ENCODE measurements at regions not wholly inside any gene's neighbourhood (a gene's known extent, or its start where the extent isn't known, plus 50 kb on each side); places are given as distances from the start of the nearest gene placed in this dataset.
"Not testable (repeated sequence)": the region's sequence is repeated elsewhere in the genome, so short reads cannot be mapped to it uniquely, and the experiment has no call there.

- DNase-seq (ENCODE audit: low read depth in 2 of 2), result no peak
- no peak for TF ChIP-seq CTCF (IDR thresholded peaks at IDR 0.05; ENCODE audit: low read depth, low read length)
- H3K4me3 ChIP-seq (replicated peaks in 1 of 2; ENCODE audit: low read depth in 2 of 2, low read length in 2 of 2), result no peak overlapping the region
Observed at GRCh38 chr5:135155616-135156214, 121.7 kb upstream of the PITX1 start.

- H3K4me3 ChIP-seq (replicated peaks in 1 of 2; ENCODE audit: low read depth in 2 of 2, low read length in 2 of 2), result no peak overlapping the region
- TF ChIP-seq CTCF (IDR thresholded peaks at IDR 0.05; ENCODE audit: low read depth, low read length), result no peak
- no peak for DNase-seq (ENCODE audit: low read depth in 2 of 2)
Observed at GRCh38 chr5:135154961-135155360, 120.9 kb upstream of the PITX1 start.

DNA sequence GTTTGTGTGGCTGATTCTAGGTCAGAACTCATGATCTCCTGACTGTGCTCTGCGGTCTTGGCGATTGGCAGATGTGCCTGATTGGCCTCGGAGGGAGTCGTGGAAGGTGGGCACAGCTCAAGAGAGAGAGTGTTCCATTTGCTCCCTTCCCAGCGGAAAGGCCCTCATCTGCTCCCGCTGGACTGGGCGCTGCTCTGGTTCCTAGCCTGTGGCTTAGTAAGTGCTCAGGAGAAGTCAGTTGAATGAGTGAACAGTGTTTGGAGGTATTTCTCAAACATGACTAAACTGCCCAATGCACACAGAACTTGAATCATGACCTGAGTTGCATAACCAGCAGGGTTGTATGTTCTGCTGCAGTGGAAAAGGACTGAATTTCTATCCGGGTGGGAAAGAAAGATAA, 120.2 kb upstream of the PITX1 start:
- no peak for TF ChIP-seq CTCF (IDR thresholded peaks at IDR 0.05; ENCODE audit: low read depth, low read length)
- DNase-seq (ENCODE audit: low read depth in 2 of 2), result peak in 1 of 2 donors; percentile 36
- no peak overlapping the region for H3K4me3 ChIP-seq (replicated peaks in 1 of 2; ENCODE audit: low read depth in 2 of 2, low read length in 2 of 2)

DNA sequence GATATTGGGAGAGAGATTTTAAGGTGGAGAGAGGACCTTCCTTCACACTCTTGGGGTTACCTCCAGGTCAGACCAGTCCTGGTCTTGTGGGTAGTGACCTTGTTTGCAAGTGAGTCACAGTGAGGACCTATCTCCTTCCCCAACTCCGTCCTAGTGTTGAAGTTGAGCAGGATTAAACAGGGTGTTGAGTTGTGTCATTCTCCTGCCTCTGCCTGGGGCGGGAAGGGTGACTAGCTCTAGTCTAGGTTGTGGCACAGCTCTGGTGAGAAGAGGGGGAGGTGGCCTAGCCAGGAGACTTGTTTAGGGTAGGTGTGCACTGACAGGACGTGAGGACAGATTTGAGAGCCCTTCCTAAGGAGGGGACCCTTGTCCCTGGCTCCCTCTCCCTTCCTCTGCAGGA, 119.6 kb upstream of the PITX1 start:
- H3K4me3 ChIP-seq (replicated peaks in 1 of 2; ENCODE audit: low read depth in 2 of 2, low read length in 2 of 2), result no peak overlapping the region
- no peak for TF ChIP-seq CTCF (IDR thresholded peaks at IDR 0.05; ENCODE audit: low read depth, low read length)
- DNase-seq (ENCODE audit: low read depth in 2 of 2), result no peak

DNA sequence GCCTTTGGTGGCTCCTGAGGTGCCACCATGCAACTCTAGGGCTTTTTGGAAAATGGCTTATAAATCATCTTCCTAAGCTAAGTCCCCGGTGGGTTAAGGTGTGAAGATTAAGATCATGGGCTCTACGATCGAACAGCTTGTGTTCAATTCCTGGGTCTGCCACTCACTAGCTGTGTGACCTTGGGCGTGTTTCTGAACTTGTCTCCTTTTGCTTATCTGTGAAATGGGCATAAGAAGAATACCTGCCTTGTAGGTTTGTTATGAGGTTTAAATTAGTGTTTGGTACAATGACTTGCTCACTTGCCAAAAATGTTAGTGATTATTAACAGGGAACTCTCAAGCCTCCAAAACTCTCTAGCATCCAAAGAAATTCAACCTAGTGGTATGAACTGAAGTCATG, 119.2 kb upstream of the PITX1 start:
- H3K4me3 ChIP-seq (replicated peaks in 1 of 2; ENCODE audit: low read depth in 2 of 2, low read length in 2 of 2), result no peak overlapping the region
- no peak for DNase-seq (ENCODE audit: low read depth in 2 of 2)
- no peak for TF ChIP-seq CTCF (IDR thresholded peaks at IDR 0.05; ENCODE audit: low read depth, low read length)

GRCh38 chr5:135151660-135152059, 117.6 kb upstream of the PITX1 start:
- DNase-seq (ENCODE audit: low read depth in 2 of 2); H3K4me3 ChIP-seq (replicated peaks in 1 of 2; ENCODE audit: low read depth in 2 of 2, low read length in 2 of 2): not testable (repeated sequence)

DNA sequence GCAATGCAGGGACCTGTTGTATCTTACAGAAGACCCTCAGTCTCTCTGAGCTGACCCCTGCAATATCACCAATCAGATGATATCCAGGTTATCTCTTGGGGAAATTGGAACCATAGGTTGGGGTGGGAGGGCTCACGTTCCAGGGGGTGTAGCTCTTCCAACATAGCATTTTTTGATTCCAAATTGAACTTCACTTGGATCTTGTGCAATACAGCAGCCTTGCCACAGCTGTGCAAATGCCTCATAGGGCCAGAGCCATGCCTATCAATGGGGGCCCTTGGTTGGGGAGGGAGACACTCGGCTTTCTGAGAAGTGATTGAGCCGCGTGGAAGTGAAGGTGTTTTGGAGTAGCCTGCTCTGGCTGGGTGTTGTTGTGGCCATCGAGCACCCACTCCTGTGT, 117.2 kb upstream of the PITX1 start:
- H3K4me3 ChIP-seq (replicated peaks in 1 of 2; ENCODE audit: low read depth in 2 of 2, low read length in 2 of 2), result no peak overlapping the region
- no peak for DNase-seq (ENCODE audit: low read depth in 2 of 2)
- no peak for TF ChIP-seq CTCF (IDR thresholded peaks at IDR 0.05; ENCODE audit: low read depth, low read length)

All from cardiac fibroblast (primary cell).